K562 (cell line): ENCODE measurements at regions not wholly inside any gene's neighbourhood (a gene's known extent, or its start where the extent isn't known, plus 50 kb on each side); places are given as distances from the start of the nearest gene placed in this dataset.

ENCODE experiments used
- ATAC-seq: fragments of 200-7000 bp; cut with Tn5 transposase; 3 replicates; pipeline ENCODE4 v1.9.1; 2020; ENCODE audit warnings: moderate library complexity
- BruUV-seq: library from RNA; stranded (reverse); fragments of 400-500 nt; replicated peaks from 2 replicates; lab custom pipeline; 2021; lab: Mats Ljungman, UMichigan
- CTCF ChIA-PET: fragments of 300-600 bp; formaldehyde crosslinking; extraction: SDS; loops from one replicate; lab custom pipeline; 2021; ENCODE audit warnings: low intra/inter-chr PET ratio; lab: Yijun Ruan, JAX
- POLR2A ChIA-PET: fragments of 300-600, 350-650 bp; sonication (Branson Sonifier 250); formaldehyde crosslinking; extraction: SDS; loops from one replicate; lab custom pipeline; 2021; ENCODE audit warnings: antibody characterized with exemption, inconsistent platforms; lab: Yijun Ruan, JAX
- DNase-seq, 4 experiments: peaks; one replicate each; pipeline versions ENCODE4 v3.0.0 to v3.0.0-alpha.2; 2011 to 2018; ENCODE audit warnings: low spot score in 3 of 4, mixed read lengths in 3 of 4; ENCODE audit errors: extremely low read depth in 1 of 4
- FAIRE-seq: peaks from 2 replicates; lab custom pipeline; 2011; peaks lifted over from hg19 to GRCh38; lab: Jason Lieb, UNC
- H2AFZ ChIP-seq: 2 replicates; pipeline ENCODE4 v1.6.0; 2011; ENCODE audit warnings: low read depth, low read length, control low read depth, inconsistent platforms
- H3K27ac ChIP-seq: fragments of 200-600 bp; 3 replicates; pipeline ENCODE4 v1.8.0; 2011; ENCODE audit warnings: low read depth, mild to moderate bottlenecking, control low read depth, inconsistent platforms, low read length, moderate library complexity, mixed read lengths; ENCODE audit errors: extremely low read depth
- H3K27me3 ChIP-seq, 2 experiments: fragments of 300-600 bp in 1 of 2; 2 replicates in 1 of 2; 3 replicates in 1 of 2; pipeline versions ENCODE4 v1.6.0 to v1.8.0; 2011; ENCODE audit warnings: inconsistent platforms in 2 of 2, low read length in 2 of 2, mild to moderate bottlenecking in 1 of 2, mixed read lengths in 1 of 2, moderate library complexity in 1 of 2; ENCODE audit not compliant: control insufficient read depth in 2 of 2, insufficient read depth in 2 of 2
- H3K36me3 ChIP-seq: fragments of 300-600 bp; 3 replicates; pipeline ENCODE4 v1.8.0; 2011; ENCODE audit warnings: mild to moderate bottlenecking, low read length, inconsistent platforms; ENCODE audit not compliant: control insufficient read depth, insufficient read depth
- H3K4me1 ChIP-seq, 2 experiments: fragments of 200-600 bp in 1 of 2; replicated peaks in 1 of 2; 2 replicates in 1 of 2; 3 replicates in 1 of 2; pipeline versions ENCODE4 v1.5.1 to v1.8.0; 2011; ENCODE audit warnings: inconsistent platforms in 2 of 2, low read length in 2 of 2, mild to moderate bottlenecking in 1 of 2, mixed read lengths in 1 of 2, moderate library complexity in 1 of 2; ENCODE audit not compliant: control insufficient read depth in 2 of 2, insufficient read depth in 2 of 2
- H3K4me2 ChIP-seq: 2 replicates; pipeline ENCODE4 v1.6.1; 2011; ENCODE audit warnings: low read length, control low read depth, inconsistent platforms, mixed read lengths; ENCODE audit not compliant: insufficient read depth
- H3K4me3 ChIP-seq: fragments of 200-600 bp; sonication (generic), shearing (Covaris generic); 2 replicates; pipeline ENCODE4 v1.5.1; 2016; ENCODE audit warnings: control low read depth, inconsistent platforms
- H3K79me2 ChIP-seq: fragments of 200-600 bp; 3 replicates; pipeline ENCODE4 v1.8.0; 2011; ENCODE audit warnings: low read length, inconsistent platforms; ENCODE audit not compliant: control insufficient read depth, insufficient read depth
- H3K9ac ChIP-seq, 2 experiments: 2 replicates each; pipeline versions ENCODE4 v1.6.0 to v1.6.1; 2011; ENCODE audit warnings: low read depth in 2 of 2, low read length in 2 of 2, control low read depth in 1 of 2, inconsistent platforms in 1 of 2, mild to moderate bottlenecking in 1 of 2, mixed read lengths in 1 of 2; ENCODE audit not compliant: insufficient read depth in 1 of 2
- H3K9me1 ChIP-seq: one replicate; pipeline ENCODE4 v1.6.0; 2011; ENCODE audit warnings: inconsistent platforms, mild to moderate bottlenecking, low read length, moderate library complexity; ENCODE audit not compliant: control insufficient read depth, insufficient read depth
- H3K9me3 ChIP-seq: replicated peaks from 2 replicates; pipeline ENCODE4 v1.5.1; 2011; ENCODE audit warnings: low read depth, low read length, inconsistent platforms; ENCODE audit not compliant: control insufficient read depth, insufficient read depth
- H4K20me1 ChIP-seq: replicated peaks from 2 replicates; pipeline ENCODE4 v1.6.1; 2011; ENCODE audit warnings: low read length, inconsistent platforms, mixed read lengths; ENCODE audit not compliant: control insufficient read depth, insufficient read depth
- ETV6 ChIP-seq, 3 experiments: fragments of 150-350 bp in 1 of 3; sonication (generic) in 1 of 3; formaldehyde crosslinking in 1 of 3; IDR thresholded peaks; 2 replicates each; pipeline versions ENCODE4 v1.6.1 to v1.8.0; 2014 to 2022; ENCODE audit warnings: borderline replicate concordance in 2 of 3, low read depth in 2 of 3, antibody characterized with exemption in 1 of 3, low read length in 1 of 3, mild to moderate bottlenecking in 1 of 3, missing genetic modification reagents in 1 of 3
- FOXK2 ChIP-seq, 2 experiments: fragments of 450-650 bp; IDR thresholded peaks in 1 of 2; conservative IDR thresholded peaks in 1 of 2; 2 replicates each; pipeline ENCODE4 v1.6.1; 2016; ENCODE audit warnings: low read depth in 2 of 2, mild to moderate bottlenecking in 1 of 2
- FOXM1 ChIP-seq, 2 experiments: fragments of 450-650 bp in 1 of 2; sonication (generic) in 1 of 2; formaldehyde crosslinking in 1 of 2; IDR thresholded peaks; 2 replicates each; pipeline versions ENCODE4 v1.6.1 to v1.9.0; 2017 to 2022; ENCODE audit warnings: low read depth in 2 of 2, mild to moderate bottlenecking in 2 of 2, missing genetic modification reagents in 1 of 2, moderate library complexity in 1 of 2
- ID3 ChIP-seq, 2 experiments: fragments of 250-450 bp in 1 of 2; fragments of 450-650 bp in 1 of 2; sonication (Bioruptor Pico) in 1 of 2; IDR thresholded peaks; 2 replicates each; pipeline versions ENCODE4 v1.6.1 to v1.8.0; 2016 to 2021; ENCODE audit warnings: mild to moderate bottlenecking in 2 of 2, moderate library complexity in 2 of 2, missing compliant biosample characterization in 1 of 2, missing genetic modification characterization in 1 of 2
- MTA2 ChIP-seq: fragments of 450-650 bp; IDR thresholded peaks from 2 replicates; pipeline ENCODE4 v1.6.1; 2016; ENCODE audit warnings: low read depth
- NKRF ChIP-seq: fragments of 450-650 bp; IDR thresholded peaks from 2 replicates; pipeline ENCODE4 v1.6.1; 2016; ENCODE audit warnings: borderline replicate concordance
- SLC30A9 ChIP-seq: fragments of 250-450 bp; sonication (Bioruptor Pico); IDR thresholded peaks from 2 replicates; pipeline ENCODE4 v1.8.0; 2022; ENCODE audit warnings: mild to moderate bottlenecking, moderate library complexity
- SMAD2 ChIP-seq: fragments of 150-350 bp; IDR thresholded peaks from 2 replicates; pipeline ENCODE4 v1.6.1; 2014; ENCODE audit warnings: low read depth, mild to moderate bottlenecking, low read length
- STAG1 ChIP-seq: sonication (generic); formaldehyde crosslinking; IDR thresholded peaks from 2 replicates; pipeline ENCODE4 v1.5.0; 2020; ENCODE audit warnings: missing genetic modification reagents, borderline replicate concordance
- USF1 ChIP-seq: sonication (generic); formaldehyde crosslinking; IDR thresholded peaks from 2 replicates; pipeline ENCODE4 v1.9.0; 2022; ENCODE audit warnings: mild to moderate bottlenecking, missing genetic modification reagents
- ZBTB17 ChIP-seq: fragments of 450-650 bp; formaldehyde crosslinking; IDR thresholded peaks from 2 replicates; pipeline ENCODE4 v1.4.0; 2020; ENCODE audit warnings: mild to moderate bottlenecking
- ZFPM2 ChIP-seq: fragments of 250-450 bp; sonication (Bioruptor Pico); IDR thresholded peaks from 2 replicates; pipeline ENCODE4 v1.5.1; 2022; ENCODE audit warnings: mild to moderate bottlenecking
- ZNF140 ChIP-seq: fragments of 250-450 bp; sonication (Bioruptor Pico); IDR thresholded peaks from 2 replicates; pipeline ENCODE4 v1.8.0; 2021; ENCODE audit warnings: moderate library complexity, mild to moderate bottlenecking, inconsistent platforms
- ZNF217 ChIP-seq: sonication (generic); formaldehyde crosslinking; IDR thresholded peaks from 2 replicates; pipeline ENCODE4 v1.8.0; 2022; ENCODE audit warnings: mild to moderate bottlenecking, missing genetic modification reagents
- ZNF324 ChIP-seq: fragments of 250-450 bp; sonication (Bioruptor Pico); IDR thresholded peaks from 2 replicates; pipeline ENCODE4 v1.4.0; 2020; ENCODE audit warnings: mild to moderate bottlenecking
- ZNF347 ChIP-seq: fragments of 450-650 bp; formaldehyde crosslinking; IDR thresholded peaks from 2 replicates; pipeline ENCODE4 v1.4.0; 2020; ENCODE audit warnings: low read depth, mild to moderate bottlenecking, moderate library complexity
- ZNF431 ChIP-seq: sonication (generic); formaldehyde crosslinking; IDR thresholded peaks from 2 replicates; pipeline ENCODE4 v1.8.0; 2022; ENCODE audit warnings: mild to moderate bottlenecking, missing genetic modification reagents
- in situ Hi-C: fragments of 300-500 bp; cut with MboI; formaldehyde crosslinking; loops from 4 replicates; pipeline ENCODE4 v1.15.0; 2018; ENCODE audit warnings: inconsistent platforms, mixed read lengths
- intact Hi-C: fragments of 100-400 bp; cut with micrococcal nuclease; formaldehyde crosslinking; loops from 2 replicates; pipeline ENCODE4 v1.14.2; 2022
- TF ChIP-seq, protein P1 (sequence below): fragments of 250-450 bp; sonication (Bioruptor Pico); IDR thresholded peaks from 2 replicates; pipeline ENCODE4 v1.4.0; 2020; ENCODE audit warnings: borderline replicate concordance

DNA sequence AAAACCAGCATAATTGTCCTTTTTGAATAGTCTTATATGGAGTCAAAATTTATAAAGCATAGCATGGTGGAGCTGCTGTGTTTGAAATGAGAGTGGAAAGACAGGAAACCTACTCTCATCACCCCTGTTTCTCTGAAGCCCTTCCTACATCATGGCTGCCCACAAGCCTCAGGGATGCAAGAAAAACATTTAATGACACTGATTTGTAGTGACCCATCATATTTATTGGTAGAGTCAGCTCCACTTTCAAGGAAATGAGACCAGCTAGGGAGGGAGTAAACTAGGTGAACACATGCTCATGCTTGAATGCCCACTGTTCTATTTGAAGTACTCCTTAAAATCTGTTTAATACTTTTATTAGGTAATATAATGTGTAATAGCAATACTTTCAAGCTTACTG lies 494.3 kb upstream of the KCNMB2 start:
- POLR2A ChIA-PET: no interaction called here
- Histone ChIP-seq H3K9me3 (no peaks in the 10 kb centered on the region), H4K20me1 (no peaks in the 10 kb centered on the region), H3K79me2 (no peaks in the 10 kb centered on the region), H3K4me3 (no peak overlapping the region), H3K27me3 (no peaks in the 10 kb centered on the region), H2AFZ (no peak overlapping the region), H3K9ac (no peak overlapping the region), H3K27ac (no peak overlapping the region), H3K4me1 (no peaks in the 10 kb centered on the region), H3K4me2 (no peak overlapping the region), H3K9me1 (no peaks in the 10 kb centered on the region), H3K36me3 (no peaks in the 10 kb centered on the region)
- TF ChIP-seq ZNF347 (CRISPR knock-in tag) (no peak), ID3 (CRISPR knock-in tag; IDR thresholded peaks at IDR 0.05) (no peak), ID3 (tag; IDR thresholded peaks at IDR 0.05) (no peak), ZNF140 (CRISPR knock-in tag) (no peak), SLC30A9 (CRISPR knock-in tag) (no peak), ZNF217 (CRISPR knock-in tag) (no peak), ZNF324 (CRISPR knock-in tag) (no peak), MTA2 (no peak), NKRF (no peak), ETV6 (IDR thresholded peaks at IDR 0.05; ENCODE audit: borderline replicate concordance in 1 of 2, low read depth in 2 of 2, low read length in 1 of 2) (no peak), ETV6 (CRISPR knock-in tag; IDR thresholded peaks at IDR 0.05; ENCODE audit: borderline replicate concordance) (no peak), FOXK2 (conservative IDR thresholded peaks at IDR 0.05 in 1 of 2, IDR thresholded peaks at IDR 0.05 in 1 of 2; ENCODE audit: low read depth in 2 of 2) (no peak), ZNF431 (CRISPR knock-in tag) (no peak), FOXM1 (IDR thresholded peaks at IDR 0.05; ENCODE audit: low read depth) (no peak), FOXM1 (CRISPR knock-in tag; IDR thresholded peaks at IDR 0.05; ENCODE audit: low read depth) (no peak), USF1 (CRISPR knock-in tag) (no peak), SMAD2 (no peak), ZFPM2 (no peak), ZBTB17 (CRISPR knock-in tag) (no peak), STAG1 (CRISPR knock-in tag) (no peak)
- TF ChIP-seq, protein P1, sequence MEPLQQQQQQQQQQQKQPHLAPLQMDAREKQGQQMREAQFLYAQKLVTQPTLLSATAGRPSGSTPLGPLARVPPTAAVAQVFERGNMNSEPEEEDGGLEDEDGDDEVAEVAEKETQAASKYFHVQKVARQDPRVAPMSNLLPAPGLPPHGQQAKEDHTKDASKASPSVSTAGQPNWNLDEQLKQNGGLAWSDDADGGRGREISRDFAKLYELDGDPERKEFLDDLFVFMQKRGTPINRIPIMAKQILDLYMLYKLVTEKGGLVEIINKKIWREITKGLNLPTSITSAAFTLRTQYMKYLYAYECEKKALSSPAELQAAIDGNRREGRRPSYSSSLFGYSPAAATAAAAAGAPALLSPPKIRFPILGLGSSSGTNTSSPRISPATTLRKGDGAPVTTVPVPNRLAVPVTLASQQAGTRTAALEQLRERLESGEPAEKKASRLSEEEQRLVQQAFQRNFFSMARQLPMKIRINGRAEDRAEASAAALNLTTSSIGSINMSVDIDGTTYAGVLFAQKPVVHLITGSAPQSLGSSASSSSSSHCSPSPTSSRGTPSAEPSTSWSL: no peak
- no peak for DNase-seq
- FAIRE-seq: no peak
- CTCF ChIA-PET: no interaction called here
- no TSS peak for BruUV-seq
- intact Hi-C loops: no loop called here
- no peak for ATAC-seq
- in situ Hi-C loops: no loop called here
